Pulmonary artery endothelial cell (primary cell): ENCODE measurements at regions not wholly inside any gene's neighbourhood (a gene's known extent, or its start where the extent isn't known, plus 50 kb on each side); places are given as distances from the start of the nearest gene placed in this dataset.

ENCODE experiments used
- DNase-seq: peaks from one replicate; pipeline ENCODE4 v3.0.0-alpha.2; 2011; ENCODE audit warnings: low read depth, low spot score

DNA sequence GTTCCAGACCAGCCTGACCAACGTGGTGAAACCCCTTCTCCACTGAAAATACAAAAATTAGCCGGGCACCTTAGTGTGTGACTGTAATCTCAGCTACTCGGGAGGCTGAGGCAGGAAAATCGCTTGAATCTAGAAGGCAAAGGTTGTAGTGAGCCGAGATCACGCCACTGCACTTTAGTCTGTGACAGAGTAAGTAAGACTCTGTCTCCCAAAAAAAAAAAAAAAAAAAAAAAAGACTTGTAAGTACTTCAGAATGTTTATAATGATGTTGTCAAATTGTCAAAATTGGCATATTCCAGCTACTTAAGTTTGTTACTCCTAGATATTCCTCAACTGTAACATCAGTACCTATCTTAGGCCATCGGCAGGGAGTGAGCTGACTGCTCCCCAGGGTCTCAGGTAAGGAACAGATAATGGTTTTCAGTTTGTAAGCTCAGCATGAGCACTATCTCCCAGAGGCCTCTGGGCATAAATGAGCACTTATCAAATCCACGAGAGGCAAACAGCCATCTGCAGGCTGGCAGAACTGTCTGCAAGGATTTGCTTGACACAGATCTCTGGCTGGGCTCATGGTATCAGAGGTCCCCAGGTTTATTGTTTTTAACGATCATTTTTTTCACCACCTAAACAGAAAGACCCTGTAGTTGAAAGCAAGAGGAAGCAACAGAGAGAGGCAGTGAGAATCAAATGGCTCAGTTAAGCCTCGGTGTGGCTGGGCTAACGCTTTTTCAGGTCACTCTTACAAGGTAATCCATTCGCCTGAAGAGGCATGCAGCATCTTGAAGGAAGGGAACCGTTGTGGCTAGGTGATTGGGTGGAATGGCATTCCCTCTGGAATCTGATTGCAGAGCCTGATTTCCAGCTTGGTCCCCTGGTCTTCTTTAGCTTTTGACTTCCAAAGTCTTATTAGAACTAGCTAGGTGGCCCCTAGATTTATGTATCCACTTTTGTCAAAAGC lies 115.9 kb downstream of the LY86 start:
- DNase-seq = no peak

DNA sequence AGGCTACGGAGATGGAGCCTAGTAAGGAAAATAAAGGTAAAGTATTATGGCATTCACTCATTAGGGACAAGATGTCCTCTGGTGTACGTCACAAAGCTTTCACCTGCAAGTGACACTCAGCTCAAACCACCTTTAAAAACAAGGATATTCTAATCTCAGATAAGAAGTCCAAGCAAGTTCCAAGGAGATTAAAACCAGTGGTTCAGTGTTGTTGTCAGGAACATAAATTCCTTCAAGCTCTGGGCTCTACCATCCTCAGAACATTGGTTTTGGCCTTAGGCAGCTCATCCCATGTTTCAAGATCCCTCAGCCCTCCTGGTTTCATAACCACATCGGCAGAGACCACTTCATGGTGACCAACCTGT lies 116.5 kb downstream of the LY86 start:
- DNase-seq = no peak

DNA sequence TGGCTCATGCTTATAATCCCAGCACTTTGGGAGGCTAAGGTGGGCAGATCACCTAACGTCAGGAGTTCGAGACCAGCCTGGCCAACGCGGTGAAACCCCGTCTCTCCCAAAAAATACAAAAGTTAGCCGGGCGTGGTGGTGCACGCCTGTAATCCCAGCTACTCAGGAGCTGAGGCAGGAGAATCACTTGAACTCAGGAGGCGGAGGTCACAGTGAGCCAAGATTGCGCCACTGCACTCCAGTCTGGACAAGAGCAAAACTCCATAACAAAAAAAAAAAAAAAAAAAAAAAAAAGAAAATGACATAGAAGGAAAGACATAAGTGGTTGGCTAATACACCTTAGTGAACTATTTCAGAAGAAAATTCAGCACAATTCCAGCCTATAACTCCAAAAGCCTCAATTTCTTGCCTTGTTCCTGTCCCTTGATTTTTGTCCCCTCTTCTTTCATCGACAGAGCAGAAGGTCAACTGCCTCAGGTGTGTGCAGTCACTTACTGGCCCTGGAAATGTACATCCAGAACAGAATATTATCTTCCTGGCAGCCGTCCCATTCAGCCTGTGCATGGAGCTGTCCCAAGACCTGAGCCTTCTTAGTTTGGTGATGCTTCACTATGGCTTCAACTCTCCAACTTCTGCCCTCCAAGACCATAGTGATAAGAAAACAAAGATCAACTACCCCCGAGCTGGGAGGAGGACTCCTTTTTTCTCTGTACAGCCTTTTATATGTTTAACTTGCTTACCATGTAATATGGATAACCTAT lies 117.6 kb downstream of the LY86 start:
- DNase-seq = no peak

DNA sequence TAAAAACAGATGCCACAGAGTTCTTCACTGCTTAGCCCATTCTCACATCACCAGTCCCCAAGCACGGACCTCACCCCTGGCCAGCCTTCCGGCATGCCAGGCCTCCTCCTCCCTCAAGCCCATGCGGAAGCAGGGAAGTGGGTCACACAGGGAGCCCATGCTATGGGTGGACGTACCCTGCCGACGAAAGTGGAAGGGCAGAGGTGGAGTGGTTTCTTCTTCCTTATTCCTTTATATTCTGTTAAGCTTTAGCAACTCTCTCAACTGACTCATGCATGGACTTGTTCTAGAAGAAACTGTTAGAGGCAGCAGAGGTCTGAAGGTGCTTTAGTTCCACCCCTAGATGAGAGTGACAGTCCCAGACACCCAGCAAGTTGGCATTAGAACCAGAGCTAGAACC lies 118.6 kb downstream of the LY86 start:
- DNase-seq = no peak

DNA sequence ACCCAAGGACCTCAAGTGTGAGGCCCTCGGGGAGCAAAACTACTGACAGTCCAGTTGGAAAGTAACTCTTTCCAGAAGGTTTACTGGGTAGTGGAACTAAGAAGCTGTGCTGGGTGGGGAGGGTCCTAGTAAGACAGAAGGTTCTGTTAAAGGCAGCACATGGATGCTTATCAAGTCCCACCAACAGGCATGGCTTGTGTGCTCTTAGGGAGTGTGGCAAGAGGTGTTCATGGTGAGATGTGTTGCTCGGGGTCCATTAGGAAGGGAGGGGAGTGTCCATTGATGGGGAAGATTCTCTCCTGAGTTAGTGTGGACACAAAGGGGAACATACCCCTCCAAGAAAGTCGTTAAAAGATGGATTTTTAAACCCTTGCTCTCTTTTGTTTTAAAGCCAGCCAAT lies 120.6 kb downstream of the LY86 start:
- no peak for DNase-seq

DNA sequence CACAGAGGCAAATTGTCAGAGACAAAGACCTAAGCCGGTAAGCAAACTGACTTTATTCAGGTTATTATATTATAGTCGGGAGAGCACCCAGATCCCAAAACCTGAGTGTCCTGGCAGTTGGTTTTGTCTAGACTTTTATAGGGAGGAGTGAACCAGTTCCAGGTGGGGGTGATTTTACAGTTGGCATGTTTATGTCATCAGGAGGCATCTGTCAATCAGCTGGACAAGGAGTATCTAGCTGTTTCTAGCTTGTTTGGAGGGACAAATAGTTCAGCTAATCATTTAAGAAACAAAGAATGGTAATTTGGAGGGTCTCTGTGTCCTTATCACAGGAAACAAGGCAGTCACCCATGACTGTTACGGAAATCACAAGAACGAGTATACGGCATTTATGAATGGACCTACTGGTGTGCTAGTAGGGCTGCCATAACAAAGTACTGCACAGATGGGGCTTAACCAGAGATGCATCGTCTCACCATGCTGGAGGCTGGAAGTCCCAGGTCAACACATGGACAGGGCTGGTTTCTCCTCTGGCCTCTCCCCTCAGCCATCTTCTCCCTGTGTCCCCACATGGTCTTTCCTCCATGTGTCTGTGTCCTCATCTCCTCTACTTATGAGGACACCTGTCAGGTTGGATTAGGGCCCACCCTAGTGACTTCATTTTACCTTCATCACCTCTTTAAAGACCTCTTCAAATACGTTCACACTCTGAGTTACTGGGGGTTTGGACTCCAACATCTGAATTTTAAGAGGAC lies 122.7 kb downstream of the LY86 start:
- DNase-seq = no peak

DNA sequence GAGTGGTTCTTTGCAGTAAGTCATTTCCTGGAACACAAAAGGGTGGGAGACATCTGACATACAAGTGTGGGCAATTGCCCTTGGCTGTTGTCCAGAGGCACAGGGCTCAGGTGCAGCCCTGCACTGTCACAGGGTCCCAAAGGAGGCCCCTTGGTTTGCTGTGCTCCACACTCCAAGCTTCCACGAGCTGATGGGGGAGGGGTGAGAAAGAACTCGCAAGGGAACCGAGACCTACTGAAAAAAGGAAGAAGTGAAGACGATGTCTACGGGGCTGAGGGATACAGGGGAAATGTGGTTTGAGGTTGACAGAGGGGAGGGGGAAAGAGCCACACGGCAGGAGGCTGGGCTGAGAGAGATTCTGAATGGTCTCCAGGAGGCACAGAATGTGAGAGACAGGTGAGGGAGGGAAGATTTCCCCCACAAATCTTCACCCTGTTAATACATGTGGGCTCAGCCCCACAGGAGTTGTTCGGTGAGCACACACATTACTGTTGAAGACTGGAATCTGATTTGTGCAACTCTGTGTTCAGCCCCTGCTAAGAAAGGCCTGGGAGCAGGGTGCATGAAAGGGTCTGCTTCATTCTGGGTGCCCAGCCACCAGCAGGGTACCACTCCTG lies 123.4 kb downstream of the LY86 start:
- DNase-seq = no peak

DNA sequence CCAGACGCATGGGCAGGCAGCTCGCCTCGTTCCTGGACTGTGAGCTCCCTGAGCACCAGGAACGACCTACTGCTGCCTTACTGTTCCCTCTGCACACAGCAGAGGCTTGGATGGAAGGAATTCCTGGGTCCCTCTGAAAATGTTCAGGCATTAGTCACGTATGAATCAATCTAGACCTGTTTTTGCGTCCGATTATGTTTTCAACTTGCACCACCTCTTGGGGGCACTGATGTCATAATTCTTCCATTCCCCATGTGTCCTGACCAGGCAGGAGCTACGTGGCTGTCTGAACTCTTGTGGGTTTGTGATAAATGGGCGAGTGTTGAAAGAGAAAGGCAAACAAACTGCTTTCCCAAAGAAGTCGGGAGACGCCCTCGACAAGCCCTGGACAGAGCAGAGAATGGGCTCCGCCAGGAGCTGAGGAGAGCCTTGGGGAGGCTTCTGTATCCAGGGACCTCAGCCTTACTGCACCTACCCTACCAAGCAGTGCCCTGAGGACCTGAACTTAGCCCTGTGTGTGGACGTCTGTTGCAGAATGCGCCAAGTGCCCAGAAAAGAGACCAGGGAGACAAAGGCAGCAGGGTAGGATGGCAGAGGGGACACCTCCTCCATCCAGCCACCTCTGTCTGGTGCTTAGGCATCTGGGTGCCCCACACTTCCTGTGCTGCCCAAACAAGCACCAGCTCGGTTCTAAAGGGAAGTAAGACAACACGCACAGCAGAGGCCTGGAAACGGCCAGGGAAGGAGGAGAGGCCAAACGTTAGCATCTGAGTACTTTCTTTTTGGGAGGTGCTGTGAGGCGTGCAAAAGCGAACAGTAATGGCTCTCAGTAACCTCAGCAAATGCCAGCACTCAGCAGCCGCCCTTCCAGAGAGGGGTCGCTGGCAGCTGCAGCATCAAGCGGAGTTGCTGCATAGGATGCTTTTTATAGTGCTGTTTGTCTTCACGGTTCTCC lies 124.2 kb downstream of the LY86 start:
- no peak for DNase-seq

DNA sequence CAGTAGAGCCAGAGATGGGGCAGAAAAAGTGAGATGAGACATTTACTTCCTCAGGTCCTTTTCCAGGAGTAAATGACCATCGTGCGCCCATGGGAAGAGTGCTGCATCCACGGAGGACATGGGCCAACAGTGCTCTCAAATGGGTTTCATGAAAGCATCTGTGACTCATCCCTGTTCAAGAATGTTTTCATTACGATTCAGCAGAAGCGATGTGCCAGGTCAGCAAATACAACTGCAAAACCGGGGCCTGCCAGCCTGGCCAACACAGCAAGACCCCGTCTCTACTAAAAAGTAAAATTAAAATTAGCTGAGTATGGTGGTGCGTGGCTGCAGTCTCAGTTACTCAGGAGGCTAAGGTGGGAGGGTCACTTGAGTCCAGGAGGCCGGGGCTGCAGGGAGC lies 125.1 kb downstream of the LY86 start:
- no peak for DNase-seq

DNA sequence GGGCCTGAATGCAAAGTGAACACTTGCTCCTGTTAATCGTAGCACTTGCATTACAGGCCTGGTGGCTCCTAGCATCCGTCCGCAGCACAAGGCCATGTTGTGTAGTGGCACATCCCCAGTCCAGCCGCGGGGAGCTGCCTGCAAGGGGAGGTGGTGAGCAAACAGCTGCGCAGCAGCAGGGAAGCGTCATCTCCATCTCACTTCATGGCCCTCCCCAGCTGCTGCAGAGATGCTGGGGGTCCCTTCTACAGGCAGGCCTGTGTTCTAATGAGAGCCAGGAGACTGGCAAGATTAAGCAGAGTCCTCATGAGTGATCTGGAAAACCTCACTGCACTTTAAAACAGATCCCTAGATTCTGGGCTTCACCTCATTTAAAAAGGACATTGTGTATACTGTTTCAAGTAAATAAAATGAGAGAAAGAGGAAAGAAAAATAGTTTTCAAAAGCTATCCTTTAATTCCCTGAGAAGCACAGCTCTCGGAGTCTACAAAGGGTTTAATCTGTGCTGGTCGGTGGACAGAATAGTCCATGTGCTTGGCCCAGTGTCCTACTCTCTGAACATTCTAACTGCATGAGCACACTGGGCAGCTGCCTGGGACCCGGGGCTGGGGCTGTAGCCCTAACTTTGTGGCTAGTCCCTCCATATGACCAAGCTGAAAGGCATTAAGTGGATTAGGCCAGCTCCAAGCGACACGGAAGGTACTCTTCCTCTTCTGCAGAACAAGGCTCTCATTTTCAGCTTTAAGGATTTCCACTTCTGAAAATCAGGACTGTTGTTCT lies 125.8 kb downstream of the LY86 start:
- DNase-seq = no peak

DNA sequence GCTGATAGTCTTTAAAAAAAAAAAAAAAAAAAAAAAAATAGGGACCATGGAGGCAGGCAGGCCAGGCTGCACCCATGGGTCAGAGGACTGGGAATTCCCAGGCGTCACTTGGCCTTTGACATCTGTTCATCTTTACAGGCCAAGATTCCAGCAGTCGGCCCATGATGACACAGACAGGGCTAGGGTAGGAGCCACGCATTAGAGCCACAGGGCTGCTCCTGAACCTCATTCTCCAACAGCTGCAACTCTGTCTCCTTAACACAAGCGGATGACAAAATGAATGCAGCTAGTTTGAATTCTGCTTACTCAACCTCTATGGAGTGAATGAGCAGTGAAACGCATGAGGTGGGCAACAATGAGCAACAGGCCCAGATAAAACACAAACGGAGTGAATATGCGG lies 126.4 kb downstream of the LY86 start:
- no peak for DNase-seq

DNA sequence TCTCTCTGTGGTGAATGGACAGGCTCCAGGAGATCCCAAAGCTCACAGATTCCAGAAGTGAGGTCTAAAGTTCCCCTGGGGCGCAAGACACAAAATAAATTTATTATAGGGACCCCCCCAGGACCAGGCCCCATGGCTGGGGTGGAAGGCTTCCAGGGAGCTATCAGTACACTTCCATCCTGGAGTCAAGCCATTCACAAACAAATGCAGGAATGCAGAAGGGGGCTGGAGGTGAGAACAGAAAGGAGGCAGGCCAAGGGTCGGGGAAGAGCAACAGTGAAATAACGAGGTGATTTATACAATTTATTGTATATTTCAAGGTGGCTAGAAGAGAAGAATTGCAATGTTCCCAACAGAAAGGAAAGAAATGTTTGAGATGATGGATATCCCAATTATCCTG lies 126.9 kb downstream of the LY86 start:
- DNase-seq = no peak

DNA sequence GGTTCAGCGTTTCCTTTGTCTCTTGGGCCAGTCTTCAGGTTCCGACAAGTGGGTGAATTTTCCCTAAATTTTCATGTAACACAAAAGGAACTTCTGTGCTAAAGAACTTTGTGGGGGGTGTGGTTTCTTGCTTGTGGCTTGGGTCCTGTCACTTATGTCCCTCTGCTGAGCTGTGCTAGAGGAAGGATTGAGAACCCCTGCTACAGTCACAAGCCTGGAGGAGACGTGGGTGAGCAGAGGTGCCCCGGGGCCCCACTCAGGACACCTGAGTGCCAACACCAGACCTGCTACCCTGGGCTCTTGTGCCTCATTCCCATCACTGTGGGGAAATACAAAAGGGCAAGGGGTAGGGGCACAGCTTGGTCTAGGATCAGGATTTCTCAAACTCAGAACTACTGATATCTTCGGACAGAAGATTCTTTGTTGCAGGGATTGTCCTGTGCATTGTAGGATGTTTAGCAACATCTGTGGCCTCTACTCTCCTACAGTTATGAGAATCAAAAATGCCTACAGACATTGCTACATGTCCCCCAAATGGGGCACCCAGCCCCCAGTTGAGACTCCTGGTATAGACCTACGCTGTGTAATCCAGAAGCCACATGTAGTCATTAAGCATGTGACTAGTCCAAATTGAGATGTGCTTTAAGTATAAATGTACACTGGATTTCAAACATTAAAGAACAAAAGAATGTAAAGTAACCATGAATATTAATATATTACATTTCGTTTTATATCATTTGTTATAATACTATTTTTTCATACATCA lies 128.7 kb downstream of the LY86 start:
- no peak for DNase-seq

DNA sequence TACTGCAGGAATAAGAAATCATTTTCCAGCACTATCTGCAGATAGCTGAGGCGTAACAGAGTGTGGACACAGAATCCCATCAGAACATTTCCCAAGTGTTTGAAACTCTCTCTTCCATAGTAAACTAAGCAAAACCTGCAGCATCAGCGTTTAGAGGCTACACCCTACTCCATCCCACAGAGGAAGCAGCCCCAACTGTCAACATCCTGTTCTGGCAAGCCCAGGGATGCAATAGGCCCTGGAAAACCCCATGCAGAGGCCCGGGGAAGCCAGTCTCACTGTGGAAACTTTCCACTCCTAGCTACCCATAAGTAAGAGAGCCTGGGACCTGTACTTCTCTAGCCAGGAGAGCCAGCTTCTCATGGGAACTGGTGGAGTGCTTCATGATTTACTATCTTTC lies 129.4 kb downstream of the LY86 start:
- DNase-seq = peak; percentile 47

DNA sequence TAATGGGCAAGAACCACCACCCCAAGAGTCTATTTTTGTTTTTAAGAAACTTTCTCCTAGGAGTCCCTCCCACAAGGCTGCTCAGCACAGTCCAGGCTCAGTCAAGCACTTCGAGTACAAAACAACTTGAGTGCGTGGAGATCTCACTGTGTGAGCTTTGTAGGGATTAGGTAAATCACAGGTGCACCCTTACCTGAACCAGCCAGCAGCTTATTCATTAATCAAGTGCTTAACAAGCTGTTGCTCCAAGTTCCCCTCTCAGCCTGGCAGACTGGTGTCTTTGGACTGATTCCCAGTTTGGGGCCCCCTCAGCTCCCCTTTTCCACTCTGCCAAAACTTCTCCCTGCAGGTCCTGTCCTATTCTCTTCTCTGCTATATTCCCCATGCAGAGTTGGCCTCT lies 133.1 kb downstream of the LY86 start:
- no peak for DNase-seq

DNA sequence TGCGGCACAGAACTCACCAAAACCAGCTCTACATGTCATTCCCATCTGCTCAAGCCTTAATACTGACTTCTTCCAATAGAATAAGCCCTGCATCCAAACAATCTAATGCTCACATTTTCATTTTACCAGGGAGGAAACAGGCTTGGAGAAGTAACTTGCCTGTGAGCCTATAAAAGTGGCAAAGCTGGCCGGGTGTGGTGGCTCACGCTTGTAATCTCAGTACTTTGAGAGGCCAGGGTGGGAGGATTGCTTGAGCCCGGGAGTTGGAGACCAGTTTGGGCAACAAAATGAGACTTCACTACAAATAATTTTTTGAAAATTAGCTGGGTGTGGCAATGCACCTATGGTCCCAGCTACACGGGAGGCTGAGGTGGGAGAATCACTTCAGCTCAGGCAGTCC lies 133.7 kb downstream of the LY86 start:
- no peak for DNase-seq

DNA sequence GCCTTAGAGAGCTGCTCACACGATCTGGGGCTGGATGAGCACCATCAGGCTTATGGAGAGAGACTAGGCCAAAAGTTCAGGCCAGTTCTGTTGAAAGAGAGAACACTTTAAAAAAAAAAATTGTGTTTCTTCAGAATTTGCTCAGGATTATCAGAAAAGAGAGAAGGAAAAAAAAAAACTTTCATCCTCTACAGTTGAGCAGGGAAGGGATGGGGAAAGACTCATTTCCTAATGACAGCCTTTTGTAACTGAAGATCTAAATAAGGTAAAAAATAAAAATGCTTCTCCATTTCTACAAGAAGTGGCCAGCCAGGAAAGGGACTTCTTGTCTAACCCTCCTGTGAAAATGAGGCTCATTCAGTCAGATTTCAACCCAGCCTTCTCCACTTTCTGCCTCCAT lies 134.8 kb downstream of the LY86 start:
- DNase-seq = no peak

DNA sequence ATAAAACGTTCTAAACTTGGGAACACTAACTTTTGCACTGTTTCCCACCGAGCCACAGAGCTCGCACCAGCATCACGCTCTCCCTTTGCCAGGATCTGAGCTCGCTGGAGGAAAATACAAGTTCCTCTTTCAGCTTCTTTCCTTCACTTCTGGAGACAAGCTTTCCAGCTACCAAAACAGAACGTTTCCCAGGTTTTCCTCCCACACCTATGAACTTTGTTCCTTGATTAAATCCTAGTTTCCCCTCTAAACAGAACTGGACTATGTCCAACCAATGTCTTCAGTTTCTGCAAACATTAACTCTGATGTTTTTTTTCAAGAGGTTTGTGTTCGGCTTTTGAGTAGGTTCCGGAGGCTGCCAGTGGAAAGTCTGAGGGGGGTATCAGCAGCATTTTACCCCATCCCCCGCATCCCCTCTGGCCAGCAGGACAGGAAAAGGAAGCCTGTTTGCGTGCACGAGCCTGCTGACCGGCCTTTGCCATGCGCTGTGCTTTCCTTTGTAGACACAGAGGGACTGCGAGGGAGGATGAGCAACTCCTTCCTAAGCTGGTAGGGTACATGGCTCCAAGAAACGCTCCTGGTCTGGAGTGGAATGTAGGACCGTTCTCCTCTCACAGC lies 135.5 kb downstream of the LY86 start:
- peak; percentile 75 for DNase-seq
